ENCODE measurements at regions not wholly inside any gene's neighbourhood (a gene's known extent, or its start where the extent isn't known, plus 50 kb on each side); places are given as distances from the start of the nearest gene placed in this dataset.

DNA sequence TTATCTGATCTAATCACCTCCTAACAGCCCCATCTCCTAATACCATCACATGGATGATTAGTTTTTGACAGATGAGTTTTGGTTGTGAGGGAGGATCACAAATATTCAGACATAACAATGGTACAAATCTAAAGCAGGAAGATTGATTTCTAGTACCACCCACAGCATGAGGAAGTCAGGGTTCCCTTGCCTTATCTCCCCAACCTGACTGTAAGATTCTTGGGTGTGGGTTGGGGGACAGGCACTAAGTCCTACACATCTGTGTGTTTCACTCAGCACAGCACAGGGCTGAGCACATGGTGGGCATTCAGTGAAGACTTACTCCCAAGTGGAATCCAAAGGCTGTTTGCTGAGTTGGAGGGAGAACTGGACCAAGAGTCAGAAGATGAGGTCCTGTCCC lies 93.8 kb upstream of the CXCR4 start:
- H3K27me3 ChIP-seq (ENCODE audit: control insufficient read depth, insufficient read depth, low read length) = peaks cover 8% of the 10 kb centered on the region
- H3K36me3 ChIP-seq (ENCODE audit: control insufficient read depth, insufficient read depth, low read length) = no peaks in the 10 kb centered on the region
- DNase-seq (ENCODE audit: low read depth, low spot score) = no peak
- ChIA-PET CTCF (no interaction called here), POLR2A (no interaction called here)
- ATAC-seq = no peak
- in situ Hi-C loops (cut with HindIII; ENCODE audit: low pct_unique_long_range_greater_than_20kb, low sequenced_read_pairs) (no loop called here), intact Hi-C loops (cut with micrococcal nuclease; ENCODE audit: unreplicated experiment) (no loop called here)
- no peaks in the 10 kb centered on the region for H3K4me1 ChIP-seq (ENCODE audit: control insufficient read depth, insufficient read depth, low read length)
- H3K27ac ChIP-seq (ENCODE audit: low read length) = no peak overlapping the region
- no TSS peak for BruUV-seq (replicated peaks)
- TF ChIP-seq TCF7L2 (IDR thresholded peaks at IDR 0.05; ENCODE audit: low read depth, low read length) (no peak), POLR2AphosphoS5 (IDR thresholded peaks at IDR 0.05; ENCODE audit: low read depth, low read length) (no peak)
- no peak overlapping the region for H3K4me3 ChIP-seq (ENCODE audit: low read depth in 2 of 2, low read length in 2 of 2)
- H3K9me3 ChIP-seq (ENCODE audit: control insufficient read depth, insufficient read depth, low read depth, low read length) = no peaks in the 10 kb centered on the region; the same call in 1 of the 2 replicates

DNA sequence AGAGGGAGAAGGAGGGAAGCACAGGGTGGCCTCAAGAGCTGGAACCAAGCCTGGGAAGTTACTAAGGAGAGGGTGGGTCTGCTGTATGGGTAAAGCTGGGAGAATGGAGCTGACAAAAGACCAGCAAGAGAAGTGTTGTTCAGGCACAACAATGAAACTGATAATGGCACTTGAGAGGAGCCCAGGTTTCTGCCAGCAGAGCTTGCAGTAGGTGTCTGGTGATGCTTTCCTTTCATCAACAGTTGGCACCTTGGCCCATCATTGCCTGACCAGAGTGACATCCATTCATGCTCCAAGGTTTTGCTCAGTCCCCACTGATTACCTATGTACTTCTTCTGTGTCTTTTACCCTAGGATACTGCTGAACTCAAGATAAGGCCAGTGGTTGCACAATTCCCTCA lies 92.9 kb upstream of the CXCR4 start:
- no peak overlapping the region for H3K4me3 ChIP-seq (ENCODE audit: low read depth in 2 of 2, low read length in 2 of 2)
- peaks cover 6% of the 10 kb centered on the region for H3K27me3 ChIP-seq (ENCODE audit: control insufficient read depth, insufficient read depth, low read length)
- CTCF ChIA-PET = no interaction called here
- TF ChIP-seq, protein P1, sequence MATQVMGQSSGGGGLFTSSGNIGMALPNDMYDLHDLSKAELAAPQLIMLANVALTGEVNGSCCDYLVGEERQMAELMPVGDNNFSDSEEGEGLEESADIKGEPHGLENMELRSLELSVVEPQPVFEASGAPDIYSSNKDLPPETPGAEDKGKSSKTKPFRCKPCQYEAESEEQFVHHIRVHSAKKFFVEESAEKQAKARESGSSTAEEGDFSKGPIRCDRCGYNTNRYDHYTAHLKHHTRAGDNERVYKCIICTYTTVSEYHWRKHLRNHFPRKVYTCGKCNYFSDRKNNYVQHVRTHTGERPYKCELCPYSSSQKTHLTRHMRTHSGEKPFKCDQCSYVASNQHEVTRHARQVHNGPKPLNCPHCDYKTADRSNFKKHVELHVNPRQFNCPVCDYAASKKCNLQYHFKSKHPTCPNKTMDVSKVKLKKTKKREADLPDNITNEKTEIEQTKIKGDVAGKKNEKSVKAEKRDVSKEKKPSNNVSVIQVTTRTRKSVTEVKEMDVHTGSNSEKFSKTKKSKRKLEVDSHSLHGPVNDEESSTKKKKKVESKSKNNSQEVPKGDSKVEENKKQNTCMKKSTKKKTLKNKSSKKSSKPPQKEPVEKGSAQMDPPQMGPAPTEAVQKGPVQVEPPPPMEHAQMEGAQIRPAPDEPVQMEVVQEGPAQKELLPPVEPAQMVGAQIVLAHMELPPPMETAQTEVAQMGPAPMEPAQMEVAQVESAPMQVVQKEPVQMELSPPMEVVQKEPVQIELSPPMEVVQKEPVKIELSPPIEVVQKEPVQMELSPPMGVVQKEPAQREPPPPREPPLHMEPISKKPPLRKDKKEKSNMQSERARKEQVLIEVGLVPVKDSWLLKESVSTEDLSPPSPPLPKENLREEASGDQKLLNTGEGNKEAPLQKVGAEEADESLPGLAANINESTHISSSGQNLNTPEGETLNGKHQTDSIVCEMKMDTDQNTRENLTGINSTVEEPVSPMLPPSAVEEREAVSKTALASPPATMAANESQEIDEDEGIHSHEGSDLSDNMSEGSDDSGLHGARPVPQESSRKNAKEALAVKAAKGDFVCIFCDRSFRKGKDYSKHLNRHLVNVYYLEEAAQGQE (IDR thresholded peaks at IDR 0.05; ENCODE audit: insufficient read depth in 1 of 2, low read depth in 2 of 2, low read length in 1 of 2) = no peak
- TF ChIP-seq POLR2AphosphoS5 (IDR thresholded peaks at IDR 0.05; ENCODE audit: low read depth, low read length) (no peak), SIN3A (IDR thresholded peaks at IDR 0.05; ENCODE audit: borderline replicate concordance, insufficient read depth, low read depth, low read length) (no peak), TCF7L2 (IDR thresholded peaks at IDR 0.05; ENCODE audit: low read depth, low read length) (no peak)
- TF ChIP-seq, protein P2, sequence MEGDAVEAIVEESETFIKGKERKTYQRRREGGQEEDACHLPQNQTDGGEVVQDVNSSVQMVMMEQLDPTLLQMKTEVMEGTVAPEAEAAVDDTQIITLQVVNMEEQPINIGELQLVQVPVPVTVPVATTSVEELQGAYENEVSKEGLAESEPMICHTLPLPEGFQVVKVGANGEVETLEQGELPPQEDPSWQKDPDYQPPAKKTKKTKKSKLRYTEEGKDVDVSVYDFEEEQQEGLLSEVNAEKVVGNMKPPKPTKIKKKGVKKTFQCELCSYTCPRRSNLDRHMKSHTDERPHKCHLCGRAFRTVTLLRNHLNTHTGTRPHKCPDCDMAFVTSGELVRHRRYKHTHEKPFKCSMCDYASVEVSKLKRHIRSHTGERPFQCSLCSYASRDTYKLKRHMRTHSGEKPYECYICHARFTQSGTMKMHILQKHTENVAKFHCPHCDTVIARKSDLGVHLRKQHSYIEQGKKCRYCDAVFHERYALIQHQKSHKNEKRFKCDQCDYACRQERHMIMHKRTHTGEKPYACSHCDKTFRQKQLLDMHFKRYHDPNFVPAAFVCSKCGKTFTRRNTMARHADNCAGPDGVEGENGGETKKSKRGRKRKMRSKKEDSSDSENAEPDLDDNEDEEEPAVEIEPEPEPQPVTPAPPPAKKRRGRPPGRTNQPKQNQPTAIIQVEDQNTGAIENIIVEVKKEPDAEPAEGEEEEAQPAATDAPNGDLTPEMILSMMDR (IDR thresholded peaks at IDR 0.05) = no peak
- in situ Hi-C loops (cut with HindIII; ENCODE audit: low pct_unique_long_range_greater_than_20kb, low sequenced_read_pairs) = no loop called here
- no peak overlapping the region for H3K27ac ChIP-seq (ENCODE audit: low read length)
- H3K4me1 ChIP-seq (ENCODE audit: control insufficient read depth, insufficient read depth, low read length) = no peaks in the 10 kb centered on the region
- POLR2A ChIA-PET = no interaction called here
- no peak for DNase-seq (ENCODE audit: low read depth, low spot score)
- no TSS peak for BruUV-seq (replicated peaks)
- H3K9me3 ChIP-seq (ENCODE audit: control insufficient read depth, insufficient read depth, low read depth, low read length) = no peaks in the 10 kb centered on the region; the same call in 1 of the 2 replicates
- ATAC-seq = no peak
- intact Hi-C loops (cut with micrococcal nuclease; ENCODE audit: unreplicated experiment) = no loop called here
- no peaks in the 10 kb centered on the region for H3K36me3 ChIP-seq (ENCODE audit: control insufficient read depth, insufficient read depth, low read length)

DNA sequence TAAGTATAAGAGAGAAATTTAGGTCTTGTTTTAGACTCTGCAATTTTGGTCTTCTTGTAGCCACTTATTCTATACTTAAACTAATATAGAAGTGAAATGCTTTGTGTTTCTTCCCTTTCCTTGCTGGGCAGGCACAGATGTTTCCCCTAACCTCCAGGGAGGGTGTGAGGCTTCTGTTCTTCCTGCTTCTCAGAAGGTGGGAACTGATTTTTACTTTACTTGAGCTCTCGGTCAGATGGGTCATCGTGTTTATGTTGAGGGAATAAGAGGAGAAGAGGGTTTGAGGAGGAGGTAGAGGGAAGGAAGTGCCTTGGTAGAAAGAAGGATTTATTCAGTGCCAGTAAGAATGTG lies 92.5 kb upstream of the CXCR4 start:
- in situ Hi-C loops (cut with HindIII; ENCODE audit: low pct_unique_long_range_greater_than_20kb, low sequenced_read_pairs) (no loop called here), intact Hi-C loops (cut with micrococcal nuclease; ENCODE audit: unreplicated experiment) (no loop called here)
- ChIA-PET POLR2A (no interaction called here), CTCF (no interaction called here)
- no TSS peak for BruUV-seq (replicated peaks)
- Histone ChIP-seq H3K9me3 (ENCODE audit: control insufficient read depth, insufficient read depth, low read depth, low read length) (no peaks in the 10 kb centered on the region; the same call in 1 of the 2 replicates), H3K4me3 (ENCODE audit: low read depth in 2 of 2, low read length in 2 of 2) (no peak overlapping the region), H3K27ac (ENCODE audit: low read length) (no peak overlapping the region), H3K27me3 (ENCODE audit: control insufficient read depth, insufficient read depth, low read length) (peaks cover 6% of the 10 kb centered on the region), H3K4me1 (ENCODE audit: control insufficient read depth, insufficient read depth, low read length) (no peaks in the 10 kb centered on the region), H3K36me3 (ENCODE audit: control insufficient read depth, insufficient read depth, low read length) (no peaks in the 10 kb centered on the region)
- TF ChIP-seq POLR2AphosphoS5 (IDR thresholded peaks at IDR 0.05; ENCODE audit: low read depth, low read length) = no peak
- TF ChIP-seq, protein P1 (IDR thresholded peaks at IDR 0.05; ENCODE audit: insufficient read depth in 1 of 2, low read depth in 2 of 2, low read length in 1 of 2) = no peak
- no peak for TF ChIP-seq SIN3A (IDR thresholded peaks at IDR 0.05; ENCODE audit: borderline replicate concordance, insufficient read depth, low read depth, low read length)
- TF ChIP-seq TCF7L2 (IDR thresholded peaks at IDR 0.05; ENCODE audit: low read depth, low read length) = no peak
- TF ChIP-seq, protein P2 (IDR thresholded peaks at IDR 0.05) = no peak
- no peak for DNase-seq (ENCODE audit: low read depth, low spot score)
- no peak for ATAC-seq
